Activated CD8-positive, alpha-beta T cell treated with anti-CD3 and anti-CD28 coated beads for 36 hours (primary cell): ENCODE measurements at regions not wholly inside any gene's neighbourhood (a gene's known extent, or its start where the extent isn't known, plus 50 kb on each side); places are given as distances from the start of the nearest gene placed in this dataset.
"Not testable (repeated sequence)": the region's sequence is repeated elsewhere in the genome, so short reads cannot be mapped to it uniquely, and the experiment has no call there.

Experiments
- ATAC-seq: fragments of 200-7000 bp; cut with Tn5 transposase; one replicate; pipeline ENCODE4 v1.10.0; 2021; ENCODE audit warnings: mild to moderate bottlenecking, moderate library complexity
- CTCF ChIA-PET: fragments of 350-600 bp; sonication (Branson Sonifier 250); formaldehyde crosslinking; loops from one replicate; lab custom pipeline; 2021; ENCODE audit warnings: antibody characterized with exemption; lab: Charles Lee
- POLR2A ChIA-PET: fragments of 350-600 bp; sonication (Branson Sonifier 250); formaldehyde crosslinking; loops from one replicate; lab custom pipeline; 2021; ENCODE audit warnings: antibody characterized with exemption; lab: Charles Lee
- DNase-seq: peaks from one replicate; pipeline ENCODE4 v3.0.0-alpha.2; 2020
- H3K27ac Mint-ChIP-seq: one replicate; pipeline ENCODE4 v1.8.0; 2021; ENCODE audit warnings: mild to moderate bottlenecking, mixed read lengths
- H3K27me3 Mint-ChIP-seq: one replicate; pipeline ENCODE4 v1.8.0; 2021; ENCODE audit warnings: mixed read lengths
- H3K36me3 Mint-ChIP-seq: one replicate; pipeline ENCODE4 v1.8.0; 2021; ENCODE audit warnings: low read depth, mixed read lengths
- H3K4me1 Mint-ChIP-seq: one replicate; pipeline ENCODE4 v1.8.0; 2021; ENCODE audit warnings: low read depth, mixed read lengths
- H3K4me3 Mint-ChIP-seq: one replicate; pipeline ENCODE4 v1.8.0; 2021; ENCODE audit warnings: mild to moderate bottlenecking, moderate library complexity, mixed read lengths
- H3K9me3 Mint-ChIP-seq: one replicate; pipeline ENCODE4 v1.8.0; 2021; ENCODE audit warnings: mixed read lengths
- CTCF ChIP-seq: fragments of 200-600 bp; IDR thresholded peaks from one replicate; pipeline ENCODE4 v1.8.0; 2022; ENCODE audit warnings: antibody characterized with exemption, mild to moderate bottlenecking
- intact Hi-C: fragments of 100-400 bp; cut with micrococcal nuclease; formaldehyde crosslinking; loops from one replicate; pipeline ENCODE4 v1.10.0; 2022

- TF ChIP-seq CTCF: no peak
Measured at GRCh38 chr13:89515948-89516347, 1831.5 kb upstream of the MIR17HG start.

GRCh38 chr13:89518289-89519077 lies 1829.0 kb upstream of the MIR17HG start:
- POLR2A ChIA-PET: no interaction called here
- intact Hi-C loops: no loop called here

More at GRCh38 chr13:89515948-89516347, 1831.5 kb upstream of the MIR17HG start:
- DNase-seq (no peak), ATAC-seq (no peak)
- intact Hi-C loops: no loop called here
- Mint-ChIP-seq H3K27me3 (no peaks in the 10 kb centered on the region), H3K36me3 (no peaks in the 10 kb centered on the region), H3K4me1 (no peaks in the 10 kb centered on the region), H3K9me3 (peaks cover 13% of the 10 kb centered on the region), H3K4me3 (no peak overlapping the region), H3K27ac (no peak overlapping the region)
- ChIA-PET POLR2A (interaction anchor here (0.5 kb wide), 1 partner anchor 294 kb away, joined by 3 read pairs; no protein-coding TSS in a partner anchor), CTCF (no interaction called here)

GRCh38 chr13:89520468-89520867 lies 1827.0 kb upstream of the MIR17HG start:
- no peaks in the 10 kb centered on the region for H3K4me1 Mint-ChIP-seq
- no peaks in the 10 kb centered on the region for H3K27me3 Mint-ChIP-seq
- ChIA-PET CTCF (no interaction called here), POLR2A (no interaction called here)
- H3K9me3 Mint-ChIP-seq: peaks cover 5% of the 10 kb centered on the region
- no peaks in the 10 kb centered on the region for H3K36me3 Mint-ChIP-seq
- intact Hi-C loops: no loop called here
- TF ChIP-seq CTCF: no peak
- no peak overlapping the region for H3K27ac Mint-ChIP-seq
- ATAC-seq (no peak), DNase-seq (no peak)
- H3K4me3 Mint-ChIP-seq: no peak overlapping the region

More at GRCh38 chr13:89518289-89519077, 1829.0 kb upstream of the MIR17HG start:
- DNase-seq (no peak), ATAC-seq (no peak)
- Mint-ChIP-seq H3K36me3 (no peaks in the 10 kb centered on the region), H3K9me3 (peaks cover 6% of the 10 kb centered on the region), H3K4me3 (no peak overlapping the region), H3K27me3 (no peaks in the 10 kb centered on the region), H3K4me1 (no peaks in the 10 kb centered on the region), H3K27ac (no peak overlapping the region)
- CTCF ChIA-PET: no interaction called here
- TF ChIP-seq CTCF: no peak

- DNase-seq, CTCF ChIA-PET, intact Hi-C loops, H3K27me3 Mint-ChIP-seq, H3K4me1 Mint-ChIP-seq, H3K4me3 Mint-ChIP-seq, POLR2A ChIA-PET, H3K9me3 Mint-ChIP-seq, H3K27ac Mint-ChIP-seq, H3K36me3 Mint-ChIP-seq, ATAC-seq: not testable (repeated sequence)
Measured at GRCh38 chr13:89521672-89522071, 1825.8 kb upstream of the MIR17HG start.

GRCh38 chr13:89541091-89542030 lies 1806.1 kb upstream of the MIR17HG start:
- no peak for TF ChIP-seq CTCF
- Mint-ChIP-seq H3K9me3 (peaks cover 12% of the 10 kb centered on the region), H3K36me3 (no peaks in the 10 kb centered on the region), H3K27ac (no peak overlapping the region), H3K4me1 (no peaks in the 10 kb centered on the region), H3K27me3 (no peaks in the 10 kb centered on the region), H3K4me3 (no peak overlapping the region)
- ATAC-seq: no peak
- intact Hi-C loops: no loop called here
- DNase-seq: no peak
- CTCF ChIA-PET: no interaction called here
- POLR2A ChIA-PET: no interaction called here
